GM18867 (cell line): ENCODE measurements at regions not wholly inside any gene's neighbourhood (a gene's known extent, or its start where the extent isn't known, plus 50 kb on each side); places are given as distances from the start of the nearest gene placed in this dataset.

Experiments
- ATAC-seq: cut with Tn5 transposase; IDR thresholded peaks from one replicate; pipeline ENCODE4 v1.9.1; 2021; ENCODE audit warnings: mild to moderate bottlenecking, moderate library complexity; ENCODE audit not compliant: unreplicated experiment

DNA sequence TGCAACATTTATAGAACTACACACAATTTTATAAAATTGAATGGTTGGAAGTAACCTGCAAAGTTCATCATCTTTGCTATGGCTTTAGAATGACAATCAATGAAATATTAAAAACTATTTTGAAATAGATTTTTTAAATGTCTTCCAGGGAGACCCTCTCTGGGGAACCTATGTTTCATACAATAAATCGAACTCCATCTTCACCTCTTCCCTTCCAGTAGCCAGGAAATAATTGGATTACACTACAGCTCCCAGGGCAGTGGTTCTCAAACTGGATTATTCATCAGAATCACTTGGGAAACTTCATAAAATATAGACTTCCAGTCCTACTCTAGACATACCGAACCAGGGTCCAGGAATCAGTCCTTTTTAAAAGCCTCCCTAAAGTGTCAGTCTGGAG lies 328.4 kb downstream of the DUSP6 start:
- ATAC-seq, result no peak

DNA sequence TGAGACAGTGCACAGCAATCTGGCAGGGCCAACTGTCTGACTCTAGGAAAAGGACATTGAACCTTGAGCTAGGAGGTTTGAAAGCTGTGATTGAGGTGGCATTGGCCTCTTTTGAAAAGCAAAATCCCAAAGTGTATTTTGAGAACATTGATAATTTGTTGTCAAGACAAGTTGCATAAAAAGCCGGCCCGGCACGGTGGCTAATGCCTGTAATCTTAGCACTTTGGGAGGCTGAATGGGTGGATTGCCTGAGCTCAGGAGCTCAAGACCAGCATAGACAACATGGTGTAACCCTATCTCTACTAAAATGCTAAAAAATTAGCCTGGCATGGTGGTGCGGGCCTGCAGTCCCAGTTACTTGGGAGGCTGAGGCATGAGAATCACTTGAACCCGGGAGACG lies 331.6 kb downstream of the DUSP6 start:
- ATAC-seq, result no peak

- no peak for ATAC-seq
Observed at GRCh38 chr12:89020121-89020480, 332.2 kb downstream of the DUSP6 start.

DNA sequence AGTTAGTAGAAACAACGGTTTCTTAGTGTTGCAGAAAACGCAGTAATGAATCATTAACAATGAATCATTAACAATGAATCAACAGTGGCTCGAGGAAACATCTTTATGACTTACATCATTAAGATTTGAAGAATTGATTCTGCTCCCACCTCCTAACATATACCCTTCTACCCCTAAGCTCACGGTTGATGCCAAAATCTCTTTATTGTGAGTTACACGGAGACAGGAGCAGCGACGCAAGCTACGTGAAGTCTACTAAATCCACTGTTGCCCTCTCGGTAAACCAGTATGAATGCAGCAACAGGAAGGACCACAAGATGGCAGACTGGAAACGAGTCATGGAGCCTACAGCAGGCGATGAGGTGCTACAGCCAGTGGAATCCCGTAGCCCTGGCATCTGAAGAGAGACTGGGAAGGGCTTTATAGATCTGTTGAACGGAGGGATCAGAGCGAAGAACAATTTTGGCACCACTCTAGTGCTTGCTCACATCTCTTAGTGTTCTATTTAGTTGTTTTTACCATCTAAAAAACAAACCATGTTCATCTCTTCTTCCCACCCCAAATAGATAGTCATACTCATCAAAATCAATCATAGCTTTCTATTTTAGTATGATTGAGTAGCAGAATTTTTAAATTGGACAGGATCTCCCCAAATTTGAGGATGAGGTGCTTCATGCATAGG lies 332.7 kb downstream of the DUSP6 start:
- peak; percentile 99 for ATAC-seq

GRCh38 chr12:89016970-89017778 lies 335.1 kb downstream of the DUSP6 start:
- peak; percentile 39 for ATAC-seq

DNA sequence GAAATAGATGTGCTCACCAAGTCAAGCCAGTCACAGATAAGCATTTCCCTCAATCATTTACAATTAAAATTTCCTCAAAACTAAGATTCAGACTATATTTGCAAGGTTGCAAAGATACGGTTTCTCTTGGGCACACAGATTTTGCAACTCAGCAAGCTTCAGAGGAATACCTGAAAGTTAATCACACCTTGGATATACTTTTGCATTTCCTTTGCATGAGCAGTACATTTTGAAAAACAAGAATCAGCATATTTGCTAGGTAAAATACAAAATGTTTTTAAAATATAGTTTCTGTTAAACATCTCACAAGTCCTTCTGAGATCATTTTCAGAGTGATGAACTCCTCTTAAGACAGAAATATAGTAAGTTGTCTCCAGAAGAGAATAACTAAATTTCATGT lies 336.9 kb downstream of the DUSP6 start:
- ATAC-seq, result no peak

- no peak for ATAC-seq
Observed at GRCh38 chr12:88998421-88998820, 353.9 kb downstream of the DUSP6 start.

GRCh38 chr12:88996200-88996788 lies 356.0 kb downstream of the DUSP6 start:
- no peak for ATAC-seq

GRCh38 chr12:88994971-88995370 lies 357.3 kb downstream of the DUSP6 start:
- no peak for ATAC-seq

DNA sequence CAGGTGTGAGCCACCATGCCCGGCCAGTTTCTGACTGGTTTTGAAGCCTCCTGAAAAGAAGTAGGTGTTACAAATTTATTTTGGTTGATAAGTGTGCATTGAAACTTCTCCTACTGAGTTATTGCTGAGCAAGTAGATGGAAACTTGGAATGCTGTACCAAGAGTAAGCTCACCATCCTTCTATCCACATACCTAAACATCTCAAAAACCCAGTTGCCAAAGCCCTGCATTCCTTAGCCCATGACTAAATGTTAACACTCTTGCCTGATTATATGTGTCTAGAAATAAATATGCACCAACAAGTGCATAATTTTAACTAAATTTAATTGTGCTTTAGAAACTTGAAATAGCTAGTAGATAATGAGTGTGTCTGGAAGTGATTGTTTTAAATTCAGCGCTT lies 357.8 kb downstream of the DUSP6 start:
- ATAC-seq, result no peak

DNA sequence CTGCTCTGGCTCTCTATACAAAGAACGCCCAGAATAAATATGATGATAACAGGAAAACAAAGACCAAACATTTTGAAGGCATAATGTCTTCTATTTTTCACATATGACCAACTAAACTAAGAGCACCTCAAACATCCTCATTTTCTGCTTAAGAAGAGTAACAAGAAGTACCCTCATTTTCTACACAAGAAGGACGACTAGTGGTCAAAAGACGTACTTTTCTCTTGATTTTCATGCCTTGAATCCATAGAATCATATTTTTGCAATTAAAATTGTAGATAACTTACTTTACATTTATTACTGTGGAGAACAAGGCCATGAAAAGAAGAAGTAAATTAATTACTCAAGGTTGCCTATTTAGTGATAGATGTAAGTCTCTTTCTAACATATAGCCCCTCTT lies 358.6 kb downstream of the DUSP6 start:
- ATAC-seq, result peak; percentile 71

GRCh38 chr12:88986056-88986455 lies 366.2 kb downstream of the DUSP6 start:
- no peak for ATAC-seq

DNA sequence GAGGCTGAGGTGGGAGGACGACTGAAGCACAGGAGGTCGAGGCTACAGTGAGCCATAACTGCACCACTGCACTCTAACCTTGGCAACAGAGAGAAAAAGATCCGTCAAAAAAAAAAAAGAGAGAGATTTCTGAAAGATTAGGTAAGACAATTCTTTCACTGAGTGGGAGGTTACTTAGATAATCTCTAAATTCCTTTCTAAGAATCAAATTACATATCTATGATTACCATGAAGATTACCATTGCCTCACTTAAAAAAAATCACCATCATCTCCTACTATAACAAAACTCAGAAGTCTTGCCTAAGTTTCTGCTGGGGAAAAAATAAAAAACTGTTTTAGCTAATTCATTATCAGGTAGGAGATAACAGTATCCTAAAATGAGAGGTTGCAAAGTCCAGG lies 366.7 kb downstream of the DUSP6 start:
- no peak for ATAC-seq

DNA sequence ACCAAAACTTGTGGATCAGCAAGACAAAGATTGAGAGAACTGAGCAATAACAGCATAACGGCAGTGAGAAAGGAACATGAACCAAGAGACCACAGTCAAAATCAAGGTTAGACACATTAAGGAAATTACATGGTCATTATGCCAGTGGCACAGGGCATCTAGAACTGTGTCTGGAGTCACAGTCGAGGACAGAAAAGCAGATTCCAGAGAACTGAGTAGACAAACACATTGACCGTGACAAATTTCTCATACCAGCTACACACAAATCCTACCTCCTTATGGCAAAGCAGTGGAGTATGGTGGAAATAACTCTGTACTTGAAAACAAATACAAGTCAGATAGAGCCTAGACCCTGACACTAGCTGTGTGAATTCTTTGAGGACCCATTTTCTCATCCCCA lies 367.3 kb downstream of the DUSP6 start:
- ATAC-seq, result no peak

GRCh38 chr12:88982694-88983093 lies 369.6 kb downstream of the DUSP6 start:
- no peak for ATAC-seq

- no peak for ATAC-seq
Observed at GRCh38 chr12:88977115-88977514, 375.2 kb downstream of the DUSP6 start.

DNA sequence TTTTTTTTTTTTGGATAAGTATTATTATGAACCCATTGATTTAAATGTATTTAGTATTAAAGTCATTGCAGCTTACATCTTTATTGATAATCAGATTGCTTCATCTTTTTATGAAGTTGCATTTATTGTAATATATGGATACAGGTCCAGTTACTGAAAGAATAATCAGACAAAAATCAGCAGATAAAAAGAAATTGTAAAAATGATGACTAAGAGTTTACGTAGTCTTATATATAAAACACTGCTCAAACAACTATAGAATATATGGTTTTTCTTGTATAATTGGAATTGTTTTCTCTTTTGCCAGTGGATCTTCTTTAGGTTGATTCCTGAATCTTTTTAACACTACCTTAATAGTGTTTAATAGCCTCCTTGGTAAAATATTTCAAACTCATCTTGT lies 378.3 kb downstream of the DUSP6 start:
- no peak for ATAC-seq

- no peak for ATAC-seq
Observed at GRCh38 chr12:88970740-88971139, 381.6 kb downstream of the DUSP6 start.

GRCh38 chr12:88969127-88969526 lies 383.2 kb downstream of the DUSP6 start:
- no peak for ATAC-seq

DNA sequence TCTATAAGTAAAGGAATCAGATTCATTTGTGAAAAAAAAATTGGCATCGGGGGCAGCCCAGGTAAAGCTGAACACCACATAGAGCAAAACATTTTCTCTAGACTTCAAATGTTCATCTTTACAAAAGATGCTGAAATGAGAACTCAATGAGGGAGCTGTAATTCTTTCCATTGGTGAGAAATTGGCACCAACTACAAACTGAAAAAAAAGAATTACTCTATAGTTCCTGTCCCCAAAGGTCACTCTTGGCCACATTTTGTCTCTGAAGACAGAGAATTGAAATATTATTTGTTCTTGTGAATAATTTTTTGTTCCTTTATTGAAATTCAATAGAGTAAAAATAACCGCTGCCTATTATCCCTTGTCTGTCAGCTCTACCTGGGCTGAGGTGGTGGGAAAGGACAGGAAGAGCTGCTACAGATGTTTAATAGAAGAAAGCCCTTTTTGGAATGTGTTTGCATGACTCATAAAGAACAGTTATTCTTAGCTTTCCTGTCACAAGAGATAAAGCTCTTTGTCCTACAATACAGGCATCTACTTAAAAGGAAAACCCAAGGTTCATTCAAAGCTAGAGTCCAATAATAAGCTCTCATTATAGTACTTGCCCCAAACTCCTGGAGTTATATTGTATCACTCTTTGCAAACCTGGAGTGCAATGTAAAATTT lies 380.1 kb upstream of the KITLG start:
- no peak for ATAC-seq

DNA sequence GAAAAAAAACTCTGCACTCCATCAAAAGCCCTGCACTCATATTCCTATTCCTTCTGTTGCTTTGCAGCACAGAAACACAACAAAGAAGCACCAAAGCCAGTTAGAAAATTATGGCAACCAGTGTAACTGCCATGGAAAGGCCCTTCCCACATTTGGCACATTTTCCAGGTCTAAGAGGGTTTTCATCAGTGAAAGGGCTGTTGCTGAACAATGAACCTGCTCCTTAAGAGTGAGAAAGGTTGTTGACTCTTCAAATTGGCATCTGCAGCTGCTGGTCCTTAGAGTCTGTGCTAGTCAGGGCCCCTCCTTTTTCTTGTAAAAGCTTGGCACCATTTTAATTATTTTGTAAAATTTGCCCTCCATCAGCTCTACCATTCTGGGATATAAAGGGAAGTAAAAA lies 378.7 kb upstream of the KITLG start:
- no peak for ATAC-seq

GRCh38 chr12:88958153-88958552 lies 377.9 kb upstream of the KITLG start:
- ATAC-seq, result no peak
